ENCODE measurements at regions not wholly inside any gene's neighbourhood (a gene's known extent, or its start where the extent isn't known, plus 50 kb on each side); places are given as distances from the start of the nearest gene placed in this dataset.

GRCh38 chr11:92697461-92698312 is 271.8 kb upstream of the MTNR1B start:
- TF ChIP-seq POLR2AphosphoS5 (IDR thresholded peaks at IDR 0.05), result no peak
- no peak for TF ChIP-seq EP300 (IDR thresholded peaks at IDR 0.05)
- no peak for TF ChIP-seq CTCF (IDR thresholded peaks at IDR 0.05)
- TF ChIP-seq POLR2A (IDR thresholded peaks at IDR 0.05), result no peak

All from stomach (tissue), 4 donors.